HFFc6 (cell line): ENCODE measurements at regions not wholly inside any gene's neighbourhood (a gene's known extent, or its start where the extent isn't known, plus 50 kb on each side); places are given as distances from the start of the nearest gene placed in this dataset.

Experiments used
- DNase-seq: peaks from one replicate; pipeline ENCODE4 v3.0.0-alpha.2; 2018
- H3K27ac Mint-ChIP-seq: 2 replicates; pipeline ENCODE4 v1.8.0; 2020; ENCODE audit warnings: mild to moderate bottlenecking, mixed read lengths
- H3K27me3 Mint-ChIP-seq: 2 replicates; pipeline ENCODE4 v1.8.0; 2021; ENCODE audit warnings: mild to moderate bottlenecking, moderate library complexity, mixed read lengths; ENCODE audit not compliant: insufficient read depth
- H3K36me3 Mint-ChIP-seq: 2 replicates; pipeline ENCODE4 v1.8.0; 2021; ENCODE audit warnings: low read depth, mixed read lengths
- H3K4me1 Mint-ChIP-seq: 2 replicates; pipeline ENCODE4 v1.8.0; 2020; ENCODE audit warnings: low read depth, mixed read lengths
- H3K4me3 Mint-ChIP-seq: 2 replicates; pipeline ENCODE4 v1.8.0; 2020; ENCODE audit warnings: mild to moderate bottlenecking, moderate library complexity, mixed read lengths
- H3K9me3 Mint-ChIP-seq: 2 replicates; pipeline ENCODE4 v1.8.0; 2020; ENCODE audit warnings: mild to moderate bottlenecking, mixed read lengths
- CTCF ChIP-seq: fragments of 200-600 bp; sonication (generic); IDR thresholded peaks from 2 replicates; pipeline ENCODE4 v1.5.0; 2021; ENCODE audit warnings: antibody characterized with exemption, mild to moderate bottlenecking

DNA sequence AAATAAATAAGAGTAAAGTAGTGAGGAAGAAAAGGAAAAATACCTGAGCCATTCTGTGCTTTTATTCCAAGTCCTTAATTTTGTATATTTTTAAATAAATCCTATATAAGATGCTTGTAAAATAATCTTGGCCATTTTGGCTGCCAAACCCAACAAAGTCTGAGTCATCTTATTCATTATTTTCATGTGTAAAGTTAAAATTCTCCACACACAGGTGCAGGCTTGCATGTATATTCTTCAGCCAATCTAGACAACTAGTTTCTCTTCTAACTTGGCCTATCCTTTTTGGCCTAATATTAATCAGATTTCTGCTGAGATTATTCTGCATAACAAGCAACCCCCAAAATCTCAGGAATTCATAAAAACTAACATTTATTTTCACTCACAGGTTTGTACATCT lies 189.8 kb upstream of the ATP11B start:
- H3K4me3 Mint-ChIP-seq = no peak overlapping the region
- H3K4me1 Mint-ChIP-seq = no peaks in the 10 kb centered on the region
- no peak for TF ChIP-seq CTCF
- H3K36me3 Mint-ChIP-seq = no peaks in the 10 kb centered on the region
- H3K27ac Mint-ChIP-seq = no peak overlapping the region
- H3K27me3 Mint-ChIP-seq = no peaks in the 10 kb centered on the region
- DNase-seq = no peak
- H3K9me3 Mint-ChIP-seq = peaks cover 35% of the 10 kb centered on the region

GRCh38 chr3:182605882-182606611 lies 187.3 kb upstream of the ATP11B start:
- no peaks in the 10 kb centered on the region for H3K4me1 Mint-ChIP-seq
- peaks cover 18% of the 10 kb centered on the region for H3K9me3 Mint-ChIP-seq
- no peaks in the 10 kb centered on the region for H3K36me3 Mint-ChIP-seq
- no peak for DNase-seq
- no peak overlapping the region for H3K27ac Mint-ChIP-seq
- H3K4me3 Mint-ChIP-seq = no peak overlapping the region
- H3K27me3 Mint-ChIP-seq = no peaks in the 10 kb centered on the region
- no peak for TF ChIP-seq CTCF

DNA sequence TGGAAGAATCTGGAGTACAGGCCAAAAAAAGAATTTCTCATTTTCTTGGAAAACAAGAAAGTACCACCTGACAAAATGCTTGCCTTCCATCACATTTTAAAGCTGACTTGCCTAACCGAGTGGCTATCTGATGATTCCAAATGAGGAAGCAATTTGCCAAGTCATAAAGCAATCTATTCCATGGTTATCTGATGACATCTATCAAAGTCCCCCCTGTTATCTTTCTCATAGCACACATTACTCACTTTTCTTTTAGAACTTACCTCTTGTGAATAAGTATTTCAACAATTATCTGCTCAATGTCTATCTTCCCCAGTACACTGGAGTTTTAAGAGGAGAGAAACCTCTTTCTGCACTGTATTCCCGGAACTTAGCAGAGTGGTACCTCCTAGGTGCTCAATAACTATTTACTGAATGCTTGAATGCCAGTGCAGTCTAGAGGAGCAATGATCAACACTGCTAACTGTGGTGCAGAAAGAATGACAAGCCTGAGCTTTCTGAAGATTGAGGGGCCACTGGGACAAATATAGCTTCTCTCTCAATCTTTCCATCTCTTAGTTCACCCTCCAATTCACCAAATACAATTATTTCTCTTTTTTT lies 186.3 kb upstream of the ATP11B start:
- Mint-ChIP-seq H3K4me1 (no peaks in the 10 kb centered on the region), H3K27ac (no peak overlapping the region), H3K9me3 (peaks cover 12% of the 10 kb centered on the region), H3K36me3 (no peaks in the 10 kb centered on the region), H3K4me3 (no peak overlapping the region), H3K27me3 (no peaks in the 10 kb centered on the region; the same call in 1 of the 2 replicates)
- DNase-seq = no peak
- TF ChIP-seq CTCF = no peak

GRCh38 chr3:182608832-182609231 lies 184.5 kb upstream of the ATP11B start:
- H3K4me1 Mint-ChIP-seq = no peaks in the 10 kb centered on the region
- peaks cover 5% of the 10 kb centered on the region; the same call in 1 of the 2 replicates for H3K36me3 Mint-ChIP-seq
- DNase-seq = no peak
- H3K27ac Mint-ChIP-seq = no peak overlapping the region
- H3K27me3 Mint-ChIP-seq = no peaks in the 10 kb centered on the region; the same call in none of the 2 replicates
- no peak for TF ChIP-seq CTCF
- no peak overlapping the region for H3K4me3 Mint-ChIP-seq
- H3K9me3 Mint-ChIP-seq = peaks cover 15% of the 10 kb centered on the region

DNA sequence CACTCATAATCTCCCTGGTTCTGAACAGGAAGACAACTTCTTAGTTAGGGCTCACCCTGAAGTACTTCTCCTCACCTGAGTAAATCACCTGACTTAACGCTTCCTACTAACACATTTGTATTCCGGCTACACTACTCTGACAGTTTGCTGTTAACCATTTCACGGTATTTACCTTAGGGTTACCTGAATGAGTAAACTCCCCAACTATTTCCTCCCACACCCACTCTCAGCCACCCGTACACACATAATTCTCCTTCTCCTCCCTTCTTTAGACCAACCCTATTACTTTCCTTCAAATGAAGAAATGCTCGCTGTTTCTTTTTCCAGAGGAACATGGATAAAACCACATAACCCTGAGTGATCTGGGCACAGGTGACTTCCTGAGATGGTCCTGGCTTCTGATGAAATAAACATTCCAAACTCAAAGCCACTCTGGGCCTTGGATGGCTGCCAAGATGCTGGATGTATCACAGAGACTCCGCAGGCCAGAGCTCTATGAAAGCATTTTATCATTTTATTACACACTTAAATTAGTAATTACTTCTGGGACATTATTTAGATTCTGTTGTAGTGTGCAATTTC lies 183.6 kb upstream of the ATP11B start:
- no peak for DNase-seq
- peaks cover 5% of the 10 kb centered on the region; the same call in 1 of the 2 replicates for H3K36me3 Mint-ChIP-seq
- H3K27ac Mint-ChIP-seq = no peak overlapping the region
- no peaks in the 10 kb centered on the region for H3K4me1 Mint-ChIP-seq
- H3K9me3 Mint-ChIP-seq = peaks cover 20% of the 10 kb centered on the region
- no peak overlapping the region for H3K4me3 Mint-ChIP-seq
- no peaks in the 10 kb centered on the region; the same call in none of the 2 replicates for H3K27me3 Mint-ChIP-seq
- TF ChIP-seq CTCF = no peak
